Activated CD4-positive, alpha-beta T cell treated with anti-CD3 and anti-CD28 coated beads for 36 hours (primary cell): ENCODE measurements at regions not wholly inside any gene's neighbourhood (a gene's known extent, or its start where the extent isn't known, plus 50 kb on each side); places are given as distances from the start of the nearest gene placed in this dataset.

Experiments
- ATAC-seq: fragments of 200-7000 bp; cut with Tn5 transposase; one replicate; pipeline ENCODE4 v1.10.0; 2021; ENCODE audit warnings: mild to moderate bottlenecking, moderate library complexity
- CTCF ChIA-PET: fragments of 350-600 bp; sonication (Branson Sonifier 250); formaldehyde crosslinking; loops from one replicate; lab custom pipeline; 2021; ENCODE audit warnings: antibody characterized with exemption; lab: Charles Lee
- POLR2A ChIA-PET: fragments of 350-600 bp; sonication (Branson Sonifier 250); formaldehyde crosslinking; loops from one replicate; lab custom pipeline; 2021; ENCODE audit warnings: antibody characterized with exemption, inconsistent platforms; lab: Charles Lee
- DNase-seq: peaks from one replicate; pipeline ENCODE4 v3.0.0-alpha.2; 2020
- H3K27ac Mint-ChIP-seq: one replicate; pipeline ENCODE4 v1.8.0; 2021; ENCODE audit warnings: mixed read lengths
- H3K27me3 Mint-ChIP-seq: one replicate; pipeline ENCODE4 v1.8.0; 2021; ENCODE audit warnings: mixed read lengths
- H3K36me3 Mint-ChIP-seq: one replicate; pipeline ENCODE4 v1.8.0; 2021; ENCODE audit warnings: low read depth, mixed read lengths
- H3K4me1 Mint-ChIP-seq: one replicate; pipeline ENCODE4 v1.8.0; 2021; ENCODE audit warnings: mixed read lengths
- H3K4me3 Mint-ChIP-seq: one replicate; pipeline ENCODE4 v1.8.0; 2021; ENCODE audit warnings: mild to moderate bottlenecking, moderate library complexity, mixed read lengths
- H3K9me3 Mint-ChIP-seq: one replicate; pipeline ENCODE4 v1.8.0; 2021; ENCODE audit warnings: low read depth, mixed read lengths
- intact Hi-C, 2 experiments: fragments of 100-400 bp; cut with DNase I in 1 of 2; cut with micrococcal nuclease in 1 of 2; formaldehyde crosslinking; loops; one replicate each; pipeline versions ENCODE4 v1.14.2 to v1.15.1; 2022 to 2024; cut with DNase I, micrococcal nuclease

GRCh38 chr18:34482204-34482603 is 227.9 kb upstream of the DTNA start:
- ATAC-seq (no peak), DNase-seq (no peak)
- H3K4me1 Mint-ChIP-seq = no peaks in the 10 kb centered on the region
- no peak overlapping the region for H3K27ac Mint-ChIP-seq
- intact Hi-C loops = no loop called here
- POLR2A ChIA-PET = no interaction called here
- peaks cover 5% of the 10 kb centered on the region for H3K9me3 Mint-ChIP-seq
- H3K36me3 Mint-ChIP-seq = no peaks in the 10 kb centered on the region
- CTCF ChIA-PET = no interaction called here
- no peak overlapping the region for H3K4me3 Mint-ChIP-seq
- no peaks in the 10 kb centered on the region for H3K27me3 Mint-ChIP-seq

DNA sequence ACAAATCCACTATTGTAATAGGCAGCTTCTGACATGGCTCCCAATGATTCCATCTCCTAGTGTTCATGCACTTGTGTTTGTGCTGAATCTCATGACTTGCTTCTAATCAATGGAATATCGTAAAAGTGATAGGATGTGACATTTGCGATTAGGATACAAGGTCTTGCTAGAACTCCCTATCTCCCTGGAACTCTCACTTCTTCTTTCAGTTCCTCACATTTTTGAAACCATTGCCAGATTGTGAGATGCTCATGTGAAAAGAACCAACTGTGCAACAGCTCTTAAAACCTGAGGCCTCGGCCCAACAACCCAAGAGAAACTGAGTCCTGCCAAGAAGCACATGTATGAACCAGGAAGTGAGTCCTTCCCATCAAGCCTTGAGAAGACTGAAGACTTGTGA is 226.9 kb upstream of the DTNA start:
- no peak for DNase-seq
- Mint-ChIP-seq H3K36me3 (no peaks in the 10 kb centered on the region), H3K27ac (no peak overlapping the region), H3K4me3 (no peak overlapping the region), H3K4me1 (no peaks in the 10 kb centered on the region), H3K9me3 (peaks cover 5% of the 10 kb centered on the region), H3K27me3 (no peaks in the 10 kb centered on the region)
- intact Hi-C loops = no loop called here
- no peak for ATAC-seq
- CTCF ChIA-PET = interaction anchor here (0.7 kb wide), 1 partner anchor 45 kb away, joined by 3 read pairs; no protein-coding TSS in a partner anchor
- POLR2A ChIA-PET = no interaction called here

GRCh38 chr18:34491719-34492118 is 218.4 kb upstream of the DTNA start:
- intact Hi-C loops = no loop called here
- Mint-ChIP-seq H3K27ac (no peak overlapping the region), H3K4me3 (no peak overlapping the region), H3K27me3 (peaks cover 32% of the 10 kb centered on the region), H3K4me1 (peaks cover 3% of the 10 kb centered on the region), H3K36me3 (no peaks in the 10 kb centered on the region), H3K9me3 (no peaks in the 10 kb centered on the region)
- POLR2A ChIA-PET = interaction anchor here (0.7 kb wide), 1 partner anchor 721 kb away, joined by 9 read pairs; no protein-coding TSS in a partner anchor
- ATAC-seq (no peak), DNase-seq (no peak)
- CTCF ChIA-PET = no interaction called here

GRCh38 chr18:34492652-34493051 is 217.4 kb upstream of the DTNA start:
- Mint-ChIP-seq H3K36me3 (no peaks in the 10 kb centered on the region), H3K27me3 (peaks cover 32% of the 10 kb centered on the region), H3K27ac (no peak overlapping the region), H3K9me3 (no peaks in the 10 kb centered on the region), H3K4me1 (peaks cover 3% of the 10 kb centered on the region), H3K4me3 (peak overlapping the region; percentile 50)
- ATAC-seq (no peak), DNase-seq (no peak)
- intact Hi-C loops = no loop called here
- ChIA-PET CTCF (no interaction called here), POLR2A (no interaction called here)

DNA sequence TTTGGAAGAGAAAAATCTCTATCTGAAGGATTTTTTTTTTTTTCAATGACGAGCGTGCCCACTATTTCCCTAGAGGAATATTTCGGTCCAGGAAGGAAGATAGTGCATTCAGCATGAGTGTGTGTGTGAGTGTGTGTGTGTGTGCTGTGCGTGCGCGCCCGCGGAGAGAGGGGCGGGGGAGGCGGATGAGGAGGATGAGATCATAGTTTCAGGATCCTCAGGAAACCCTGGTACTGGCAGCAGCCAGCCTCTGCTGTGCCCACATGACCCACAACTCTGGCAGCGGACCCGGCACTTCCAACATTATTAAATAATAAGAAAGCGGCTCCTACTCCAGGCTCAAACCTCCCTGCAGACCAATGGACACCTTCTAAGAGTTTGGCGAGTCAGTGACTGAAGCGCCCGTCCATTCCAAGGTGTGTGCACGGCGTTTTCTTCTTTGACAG is 217.0 kb upstream of the DTNA start:
- DNase-seq = peak; percentile 67
- Mint-ChIP-seq H3K27me3 (peaks cover 32% of the 10 kb centered on the region), H3K9me3 (no peaks in the 10 kb centered on the region), H3K4me3 (peak overlapping the region; percentile 50), H3K36me3 (no peaks in the 10 kb centered on the region), H3K27ac (peak overlapping the region; percentile 22), H3K4me1 (peaks cover 3% of the 10 kb centered on the region)
- intact Hi-C loops = no loop called here
- CTCF ChIA-PET = no interaction called here
- peak; percentile 91 for ATAC-seq
- POLR2A ChIA-PET = no interaction called here

- ChIA-PET CTCF (no interaction called here), POLR2A (no interaction called here)
- Mint-ChIP-seq H3K4me1 (peaks cover 3% of the 10 kb centered on the region), H3K4me3 (peak overlapping the region; percentile 36), H3K27me3 (peaks cover 32% of the 10 kb centered on the region), H3K9me3 (no peaks in the 10 kb centered on the region), H3K27ac (no peak overlapping the region), H3K36me3 (no peaks in the 10 kb centered on the region)
- intact Hi-C loops = no loop called here
- ATAC-seq (peak; percentile 66), DNase-seq (peak; percentile 45)
Observed at GRCh38 chr18:34493566-34494358, 216.3 kb upstream of the DTNA start.

DNA sequence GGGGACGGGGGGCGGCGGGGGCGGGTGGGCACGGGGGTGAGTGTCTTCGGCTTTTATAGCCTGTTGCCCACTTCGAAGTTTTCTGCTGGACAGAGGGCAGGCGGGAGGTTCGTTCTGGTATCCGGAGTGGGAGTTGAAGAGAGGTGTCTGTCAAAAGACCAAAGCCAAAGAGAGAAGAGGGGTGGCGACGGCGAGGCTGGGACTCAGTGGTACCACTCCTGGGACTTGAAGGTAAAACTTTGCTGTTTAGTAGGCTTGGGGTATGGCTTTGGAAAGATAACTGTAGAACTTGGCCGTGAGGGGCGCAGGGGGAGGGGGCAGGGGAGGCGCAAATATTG is 215.8 kb upstream of the DTNA start:
- Mint-ChIP-seq H3K36me3 (no peaks in the 10 kb centered on the region), H3K27me3 (peaks cover 32% of the 10 kb centered on the region), H3K27ac (no peak overlapping the region), H3K9me3 (no peaks in the 10 kb centered on the region), H3K4me3 (no peak overlapping the region), H3K4me1 (peaks cover 3% of the 10 kb centered on the region)
- intact Hi-C loops = no loop called here
- DNase-seq (peak; percentile 4), ATAC-seq (no peak)
- ChIA-PET POLR2A (no interaction called here), CTCF (no interaction called here)

GRCh38 chr18:34495506-34495905 is 214.6 kb upstream of the DTNA start:
- H3K9me3 Mint-ChIP-seq = no peaks in the 10 kb centered on the region
- CTCF ChIA-PET = no interaction called here
- DNase-seq (no peak), ATAC-seq (no peak)
- H3K4me1 Mint-ChIP-seq = peaks cover 3% of the 10 kb centered on the region
- intact Hi-C loops = no loop called here
- POLR2A ChIA-PET = no interaction called here
- H3K27me3 Mint-ChIP-seq = peaks cover 32% of the 10 kb centered on the region
- no peak overlapping the region for H3K4me3 Mint-ChIP-seq
- no peak overlapping the region for H3K27ac Mint-ChIP-seq
- H3K36me3 Mint-ChIP-seq = no peaks in the 10 kb centered on the region

GRCh38 chr18:34501553-34501952 is 208.5 kb upstream of the DTNA start:
- POLR2A ChIA-PET = no interaction called here
- DNase-seq (no peak), ATAC-seq (no peak)
- no peak overlapping the region for H3K27ac Mint-ChIP-seq
- H3K4me1 Mint-ChIP-seq = no peaks in the 10 kb centered on the region
- no peaks in the 10 kb centered on the region for H3K36me3 Mint-ChIP-seq
- H3K4me3 Mint-ChIP-seq = no peak overlapping the region
- no peaks in the 10 kb centered on the region for H3K9me3 Mint-ChIP-seq
- H3K27me3 Mint-ChIP-seq = no peaks in the 10 kb centered on the region
- intact Hi-C loops = no loop called here
- CTCF ChIA-PET = interaction anchor here (0.7 kb wide), 1 partner anchor 629 kb away, joined by 3 read pairs; no protein-coding TSS in a partner anchor

DNA sequence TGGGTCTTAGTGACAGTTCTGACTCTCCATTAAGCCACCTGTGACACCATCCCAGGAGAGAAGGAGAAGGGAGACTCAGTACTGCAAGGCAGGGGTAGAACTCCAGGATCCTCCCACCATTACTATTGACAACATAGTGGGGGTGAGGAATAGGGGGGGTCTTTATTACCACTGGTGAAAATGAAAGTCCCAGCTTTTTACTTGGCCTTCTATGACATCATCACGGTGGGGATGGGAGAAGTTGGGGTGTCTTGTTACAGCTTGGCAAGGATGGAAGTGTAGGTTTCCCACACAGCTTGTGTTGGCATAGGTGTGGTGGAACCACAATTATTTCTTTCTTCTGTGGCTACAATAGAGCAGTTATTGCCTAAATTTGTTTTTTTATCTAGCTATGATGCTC is 203.9 kb upstream of the DTNA start:
- intact Hi-C loops = no loop called here
- H3K27ac Mint-ChIP-seq = no peak overlapping the region
- H3K4me1 Mint-ChIP-seq = no peaks in the 10 kb centered on the region
- CTCF ChIA-PET = no interaction called here
- ATAC-seq = no peak
- no peak overlapping the region for H3K4me3 Mint-ChIP-seq
- no peak for DNase-seq
- POLR2A ChIA-PET = no interaction called here
- H3K9me3 Mint-ChIP-seq = no peaks in the 10 kb centered on the region
- H3K27me3 Mint-ChIP-seq = no peaks in the 10 kb centered on the region
- no peaks in the 10 kb centered on the region for H3K36me3 Mint-ChIP-seq

- DNase-seq (no peak), ATAC-seq (no peak)
- ChIA-PET POLR2A (no interaction called here), CTCF (interaction anchor here (0.8 kb wide), 1 partner anchor 386 kb away, joined by 3 read pairs; no protein-coding TSS in a partner anchor)
- Mint-ChIP-seq H3K9me3 (no peaks in the 10 kb centered on the region), H3K36me3 (no peaks in the 10 kb centered on the region), H3K27ac (no peak overlapping the region), H3K4me1 (no peaks in the 10 kb centered on the region), H3K27me3 (no peaks in the 10 kb centered on the region), H3K4me3 (no peak overlapping the region)
- intact Hi-C loops = no loop called here
Observed at GRCh38 chr18:34509163-34509562, 200.9 kb upstream of the DTNA start.

DNA sequence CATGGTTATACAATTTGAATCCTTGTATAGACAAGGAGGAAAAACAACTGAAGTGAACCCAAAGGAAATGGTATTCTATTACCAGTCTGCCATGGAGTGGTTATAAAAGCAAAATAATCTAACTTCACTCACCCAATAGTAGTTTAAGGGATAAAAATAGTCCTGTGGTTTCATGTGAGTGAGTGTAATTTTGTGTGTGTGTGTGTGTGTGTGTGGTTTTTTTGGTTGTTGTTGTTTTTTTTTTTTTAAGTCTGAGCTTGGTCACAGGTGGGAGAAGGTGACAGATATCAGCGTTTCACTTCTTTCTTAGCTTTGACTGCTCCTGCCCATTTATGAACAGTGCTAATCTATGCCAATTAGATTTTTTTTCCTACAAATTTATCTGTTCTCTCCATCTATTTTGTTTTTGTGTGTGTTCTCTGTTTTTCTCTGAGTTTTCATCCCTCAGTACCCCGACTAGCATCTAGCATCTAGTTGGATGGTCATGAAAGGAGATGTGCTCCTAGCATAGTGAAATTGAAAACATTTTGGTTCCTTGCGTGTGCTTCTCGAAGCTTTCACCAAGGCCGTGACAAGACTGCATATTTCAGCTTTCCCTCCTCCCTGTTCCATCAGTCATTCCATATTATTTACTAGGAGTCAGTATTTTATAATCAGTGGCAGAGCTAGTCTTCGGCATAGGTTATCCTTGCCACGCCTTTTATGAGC is 200.1 kb upstream of the DTNA start:
- POLR2A ChIA-PET = no interaction called here

More for the DNA sequence above, 200.1 kb upstream of the DTNA start:
- no peak for ATAC-seq
- Mint-ChIP-seq H3K27ac (no peak overlapping the region), H3K36me3 (no peaks in the 10 kb centered on the region), H3K27me3 (no peaks in the 10 kb centered on the region), H3K4me1 (no peaks in the 10 kb centered on the region), H3K9me3 (no peaks in the 10 kb centered on the region), H3K4me3 (no peak overlapping the region)
- intact Hi-C loops = no loop called here
- no peak for DNase-seq
- CTCF ChIA-PET = interaction anchor here (0.8 kb wide), 1 partner anchor 387 kb away, joined by 3 read pairs; no protein-coding TSS in a partner anchor
